ENCODE measurements at regions not wholly inside any gene's neighbourhood (a gene's known extent, or its start where the extent isn't known, plus 50 kb on each side); places are given as distances from the start of the nearest gene placed in this dataset.
"Not testable (repeated sequence)": the region's sequence is repeated elsewhere in the genome, so short reads cannot be mapped to it uniquely, and the experiment has no call there.

- no peaks in the 10 kb centered on the region for H3K9me3 ChIP-seq
- no peaks in the 10 kb centered on the region for H3K36me3 ChIP-seq
- DNase-seq: no peak
- H3K27me3 ChIP-seq: no peaks in the 10 kb centered on the region
- H3K4me1 ChIP-seq: no peaks in the 10 kb centered on the region
- no peak for TF ChIP-seq CTCF (IDR thresholded peaks at IDR 0.05)
- intact Hi-C loops (cut with DNase I; ENCODE audit: low total_unique reads): no loop called here
- H3K27ac ChIP-seq: no peak overlapping the region
- no peak overlapping the region for H3K4me3 ChIP-seq
Observed at GRCh38 chrX:128805236-128805635, 718.1 kb downstream of the SMARCA1 start.

- H3K4me3 ChIP-seq: no peak overlapping the region
- no peaks in the 10 kb centered on the region for H3K27me3 ChIP-seq
- no peak for TF ChIP-seq CTCF (IDR thresholded peaks at IDR 0.05)
- H3K36me3 ChIP-seq: no peaks in the 10 kb centered on the region
- H3K9me3 ChIP-seq: no peaks in the 10 kb centered on the region
- no peaks in the 10 kb centered on the region for H3K4me1 ChIP-seq
- no peak for DNase-seq
- H3K27ac ChIP-seq: no peak overlapping the region
- intact Hi-C loops (cut with DNase I; ENCODE audit: low total_unique reads): no loop called here
Observed at GRCh38 chrX:128804828-128805227, 718.5 kb downstream of the SMARCA1 start.

- H3K36me3 ChIP-seq: no peaks in the 10 kb centered on the region
- intact Hi-C loops (cut with DNase I; ENCODE audit: low total_unique reads): no loop called here
Observed at GRCh38 chrX:128800138-128800537, 723.2 kb downstream of the SMARCA1 start.

GRCh38 chrX:128783139-128783538, 730.9 kb upstream of the ACTRT1 start:
- H3K36me3 ChIP-seq; H3K27me3 ChIP-seq; H3K4me3 ChIP-seq; H3K9me3 ChIP-seq; DNase-seq; H3K4me1 ChIP-seq; H3K27ac ChIP-seq; intact Hi-C loops (cut with DNase I; ENCODE audit: low total_unique reads): not testable (repeated sequence)

More at GRCh38 chrX:128800138-128800537, 723.2 kb downstream of the SMARCA1 start:
- no peak overlapping the region for H3K27ac ChIP-seq
- H3K9me3 ChIP-seq: peaks cover 0 to 4% (median 4%) of the 10 kb centered on the region in 3 donors
- TF ChIP-seq CTCF (IDR thresholded peaks at IDR 0.05): no peak
- H3K4me1 ChIP-seq: no peaks in the 10 kb centered on the region
- H3K27me3 ChIP-seq: no peaks in the 10 kb centered on the region
- DNase-seq: no peak
- H3K4me3 ChIP-seq: no peak overlapping the region

- no peak for TF ChIP-seq CTCF (IDR thresholded peaks at IDR 0.05)
- Histone ChIP-seq H3K4me3 (no peak overlapping the region), H3K4me1 (no peaks in the 10 kb centered on the region), H3K36me3 (no peaks in the 10 kb centered on the region), H3K27ac (no peak overlapping the region), H3K27me3 (no peaks in the 10 kb centered on the region), H3K9me3 (no peaks in the 10 kb centered on the region)
- no peak for DNase-seq
- intact Hi-C loops (cut with DNase I; ENCODE audit: low total_unique reads): no loop called here
Observed at GRCh38 chrX:128781506-128781905, 729.3 kb upstream of the ACTRT1 start.

GRCh38 chrX:128780934-128781333, 728.7 kb upstream of the ACTRT1 start:
- Histone ChIP-seq H3K36me3 (no peaks in the 10 kb centered on the region), H3K27ac (no peak overlapping the region), H3K4me3 (no peak overlapping the region), H3K9me3 (no peaks in the 10 kb centered on the region), H3K27me3 (no peaks in the 10 kb centered on the region), H3K4me1 (no peaks in the 10 kb centered on the region)
- intact Hi-C loops (cut with DNase I; ENCODE audit: low total_unique reads): no loop called here
- DNase-seq: no peak
- no peak for TF ChIP-seq CTCF (IDR thresholded peaks at IDR 0.05)

All from tibial artery (tissue), 4 donors.